Activated T-cell treated with anti-CD3 and anti-CD28 coated beads, Interleukin-2, amount 50 U/mL, for 24 hours (primary cell): ENCODE measurements at regions not wholly inside any gene's neighbourhood (a gene's known extent, or its start where the extent isn't known, plus 50 kb on each side); places are given as distances from the start of the nearest gene placed in this dataset.

Experiments
- DNase-seq: peaks from one replicate; pipeline ENCODE4 v3.0.0-alpha.2; 2020
- H3K27ac Mint-ChIP-seq: 2 replicates; pipeline ENCODE4 v1.8.0; 2020; ENCODE audit warnings: mild to moderate bottlenecking, mixed read lengths
- H3K27me3 Mint-ChIP-seq: 2 replicates; pipeline ENCODE4 v1.8.0; 2020; ENCODE audit warnings: mixed read lengths
- H3K36me3 Mint-ChIP-seq: 2 replicates; pipeline ENCODE4 v1.8.0; 2020; ENCODE audit warnings: low read depth, mixed read lengths
- H3K4me1 Mint-ChIP-seq: 2 replicates; pipeline ENCODE4 v1.8.0; 2020; ENCODE audit warnings: low read depth, mixed read lengths
- H3K4me3 Mint-ChIP-seq: 2 replicates; pipeline ENCODE4 v1.8.0; 2020; ENCODE audit warnings: mild to moderate bottlenecking, moderate library complexity, mixed read lengths
- H3K9me3 Mint-ChIP-seq: 2 replicates; pipeline ENCODE4 v1.8.0; 2020; ENCODE audit warnings: mixed read lengths

DNA sequence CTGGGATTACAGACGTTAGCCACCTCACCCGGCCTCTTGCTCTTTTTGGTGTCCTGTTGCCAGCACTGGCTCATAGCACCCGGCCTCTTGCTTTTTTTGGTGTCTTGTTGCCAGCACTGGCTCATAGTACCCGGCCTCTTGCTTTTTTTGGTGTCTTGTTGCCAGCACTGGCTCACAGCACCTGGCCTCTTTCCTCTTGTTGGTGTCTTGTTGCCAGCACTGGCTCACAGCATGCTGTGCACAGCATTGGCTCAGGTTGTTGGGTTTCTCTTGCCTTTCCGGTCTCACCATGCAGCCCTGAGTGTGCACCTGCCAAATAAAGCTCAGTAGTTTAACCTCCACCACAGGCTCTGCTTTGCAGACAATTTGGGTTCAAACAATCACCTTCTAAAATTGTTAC lies 208.2 kb downstream of the THBS2 start:
- Mint-ChIP-seq H3K36me3 (no peaks in the 10 kb centered on the region), H3K27ac (no peak overlapping the region), H3K9me3 (no peaks in the 10 kb centered on the region), H3K4me3 (no peak overlapping the region), H3K4me1 (no peaks in the 10 kb centered on the region), H3K27me3 (no peaks in the 10 kb centered on the region)
- DNase-seq, result no peak

DNA sequence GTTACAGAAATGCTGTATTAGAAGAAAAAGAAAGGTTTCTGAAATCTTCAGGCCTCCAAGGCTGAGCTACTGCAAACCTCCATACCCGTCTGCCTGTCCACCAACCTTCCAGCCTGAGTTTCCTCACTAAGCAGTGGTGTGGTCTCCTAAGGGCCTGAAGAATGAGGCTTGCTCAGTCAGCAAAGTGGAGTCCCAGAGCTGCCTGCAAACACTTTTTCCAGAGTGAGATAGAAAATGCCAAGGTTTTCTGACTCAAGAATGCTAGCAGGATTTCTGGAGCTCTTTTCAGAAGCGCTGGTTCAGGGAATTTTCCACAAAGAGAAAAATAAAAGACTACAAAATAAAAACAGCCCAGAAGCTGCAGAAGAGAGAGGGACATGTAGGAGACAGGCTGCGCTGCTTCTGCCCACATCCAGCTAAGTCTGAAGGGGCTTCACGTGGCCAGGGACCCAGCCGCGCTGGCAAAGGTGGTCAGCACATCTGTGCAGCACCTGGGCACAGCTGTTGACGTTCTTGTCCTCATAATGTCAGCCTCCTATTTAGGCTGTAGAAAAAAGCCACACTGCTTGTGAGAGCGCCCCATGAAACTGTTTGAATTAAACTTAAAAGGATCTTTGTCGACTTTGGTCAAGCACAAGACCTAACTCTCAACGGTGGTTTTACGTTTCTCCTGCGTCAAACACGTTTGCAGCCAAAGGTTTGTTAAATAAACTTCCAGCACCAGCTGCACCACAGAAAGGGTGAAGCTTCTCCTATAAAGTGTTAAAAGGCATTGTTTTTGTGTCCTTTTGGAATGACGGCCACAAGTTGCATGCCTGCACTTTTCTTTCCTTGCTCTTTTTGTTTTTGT lies 209.0 kb downstream of the THBS2 start:
- Mint-ChIP-seq H3K27me3 (no peaks in the 10 kb centered on the region), H3K4me1 (no peaks in the 10 kb centered on the region), H3K4me3 (no peak overlapping the region), H3K27ac (no peak overlapping the region), H3K9me3 (no peaks in the 10 kb centered on the region), H3K36me3 (no peaks in the 10 kb centered on the region)
- no peak for DNase-seq

DNA sequence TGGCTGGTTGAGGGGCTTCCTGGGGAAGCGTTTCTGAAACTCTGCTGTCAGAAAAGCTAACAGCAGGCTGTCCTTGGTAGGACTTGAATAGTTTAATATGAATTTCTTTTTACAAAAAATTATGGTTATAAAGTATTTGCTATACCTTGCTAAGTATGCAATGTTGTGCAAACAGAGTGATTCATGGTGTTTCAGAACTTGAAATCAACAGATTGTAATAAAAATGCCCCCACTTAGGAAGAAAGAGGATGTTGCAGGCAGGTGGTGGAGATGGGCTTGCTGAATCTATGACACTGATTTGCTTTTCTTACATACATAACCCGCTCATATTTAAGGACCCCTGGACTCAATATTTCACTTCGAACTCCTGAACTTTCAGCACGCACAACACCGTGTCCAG lies 211.6 kb downstream of the THBS2 start:
- no peaks in the 10 kb centered on the region for H3K4me1 Mint-ChIP-seq
- no peak overlapping the region for H3K4me3 Mint-ChIP-seq
- peaks cover 5% of the 10 kb centered on the region for H3K9me3 Mint-ChIP-seq

DNA sequence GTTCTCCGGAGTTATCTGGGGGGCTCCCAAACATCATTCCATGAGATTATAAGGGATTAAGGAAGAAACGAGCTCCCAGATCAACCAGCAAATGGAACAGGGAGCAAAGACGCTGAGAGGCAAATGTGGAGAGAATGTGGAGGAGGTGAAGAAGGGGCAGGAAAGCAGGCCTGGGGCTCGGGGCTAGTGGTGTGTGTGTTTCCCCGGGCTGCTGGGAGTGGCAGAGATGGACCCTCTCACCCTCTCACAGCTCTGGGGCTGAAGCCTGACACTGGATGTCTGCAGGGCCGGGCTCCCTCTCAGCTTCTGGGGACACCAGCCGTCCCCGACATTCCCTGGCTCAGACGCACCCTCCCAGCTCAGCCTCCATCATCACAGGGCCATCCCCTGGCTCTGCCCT lies 212.6 kb downstream of the THBS2 start:
- DNase-seq, result no peak
- no peaks in the 10 kb centered on the region for H3K4me1 Mint-ChIP-seq
- H3K27ac Mint-ChIP-seq, result no peak overlapping the region
- H3K9me3 Mint-ChIP-seq, result peaks cover 5% of the 10 kb centered on the region
- no peaks in the 10 kb centered on the region for H3K36me3 Mint-ChIP-seq
- no peak overlapping the region for H3K4me3 Mint-ChIP-seq
- no peaks in the 10 kb centered on the region for H3K27me3 Mint-ChIP-seq

More for the DNA sequence above, 211.6 kb downstream of the THBS2 start:
- Mint-ChIP-seq H3K27me3 (no peaks in the 10 kb centered on the region), H3K27ac (no peak overlapping the region), H3K36me3 (no peaks in the 10 kb centered on the region)
- DNase-seq, result no peak

DNA sequence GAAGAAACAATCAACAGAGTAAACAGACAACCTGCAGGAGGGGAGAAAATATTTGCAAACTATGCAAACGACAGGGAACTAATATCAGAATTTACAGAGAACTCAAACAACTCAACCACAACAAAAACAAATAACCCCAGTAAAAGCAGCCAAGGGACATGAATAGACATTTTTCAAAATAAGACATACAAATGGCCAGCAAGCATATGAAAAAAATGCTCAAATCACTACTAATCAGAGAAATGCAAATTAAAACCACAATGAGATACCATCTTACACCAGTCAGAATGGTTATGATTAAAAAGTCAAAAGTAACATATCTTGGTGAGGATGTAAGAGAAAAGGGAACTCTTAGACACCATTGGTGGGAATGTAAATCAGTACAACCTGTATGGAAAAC lies 215.0 kb downstream of the THBS2 start:
- Mint-ChIP-seq H3K27me3 (peaks cover 5% of the 10 kb centered on the region), H3K27ac (no peak overlapping the region), H3K4me1 (no peaks in the 10 kb centered on the region), H3K9me3 (peaks cover 5% of the 10 kb centered on the region), H3K36me3 (no peaks in the 10 kb centered on the region), H3K4me3 (no peak overlapping the region)
- no peak for DNase-seq

DNA sequence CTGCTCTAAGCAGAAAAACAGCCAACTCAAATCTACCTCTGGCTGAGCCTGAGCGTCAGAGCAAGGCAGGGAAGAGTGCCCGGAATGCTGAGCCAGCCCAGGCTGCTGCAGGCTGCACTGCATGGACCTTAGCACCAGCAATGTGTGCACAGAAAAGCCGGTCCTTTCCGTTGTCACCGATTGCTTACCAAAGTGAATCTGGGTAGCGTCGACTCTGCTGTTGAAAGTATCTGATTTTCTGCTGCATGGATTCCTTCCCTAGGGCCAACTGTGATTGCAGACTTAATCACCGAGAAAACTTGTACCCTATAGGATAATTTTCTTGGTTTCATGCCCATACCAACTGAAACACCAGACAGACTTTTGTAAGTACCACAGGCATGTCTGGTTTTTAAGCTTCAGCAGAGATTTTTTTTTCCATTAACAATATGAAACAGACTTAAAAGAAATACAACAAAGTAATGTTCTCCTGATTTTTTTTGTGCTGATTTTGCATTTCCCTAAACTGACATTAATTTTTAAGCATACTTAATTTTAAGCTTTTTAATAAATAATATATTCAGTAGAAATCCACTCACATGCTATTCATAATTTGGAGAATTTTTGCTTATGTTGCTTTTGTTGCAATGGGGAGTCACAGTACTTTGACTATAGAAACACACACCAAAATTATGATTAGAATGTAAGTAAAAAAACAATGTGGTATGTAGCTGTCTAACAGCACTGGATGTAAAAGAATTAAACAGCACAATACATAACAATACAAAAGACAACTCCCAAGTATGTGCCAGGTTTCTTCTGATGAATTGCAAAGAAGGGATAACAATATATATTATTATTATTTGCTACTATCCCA lies 218.0 kb downstream of the THBS2 start:
- no peak overlapping the region for H3K4me3 Mint-ChIP-seq
- DNase-seq, result no peak
- no peaks in the 10 kb centered on the region for H3K4me1 Mint-ChIP-seq

DNA sequence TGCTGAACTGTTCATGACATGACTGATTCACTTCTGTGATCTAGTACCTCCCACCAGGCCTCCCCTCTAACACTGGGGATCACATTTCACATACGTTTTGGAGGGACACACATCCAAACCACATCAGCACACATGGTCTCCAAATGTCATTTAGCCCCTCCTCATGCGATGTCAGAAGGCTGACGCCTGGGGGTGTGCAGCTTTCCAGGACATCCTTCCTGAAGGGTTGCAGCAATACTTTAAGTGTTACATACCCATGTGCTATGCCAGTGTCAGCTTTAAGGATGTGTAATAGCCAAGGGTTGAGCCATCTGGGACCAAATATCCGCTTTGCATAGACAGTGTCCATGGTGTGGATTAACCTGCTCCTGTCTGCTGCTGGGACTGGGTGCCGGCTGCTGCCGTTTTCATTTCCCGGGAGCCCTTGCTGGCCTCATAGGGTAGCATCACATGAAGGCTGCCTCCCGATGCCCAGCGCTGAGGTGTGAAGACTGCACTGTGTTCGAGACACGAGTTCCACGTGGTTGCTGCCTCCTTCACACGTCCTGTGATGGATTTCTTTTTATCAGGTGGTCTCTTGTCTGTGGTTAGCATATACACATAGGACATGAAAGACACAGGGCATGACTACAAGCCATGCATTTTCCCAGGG lies 219.0 kb downstream of the THBS2 start:
- peaks cover 5% of the 10 kb centered on the region for H3K9me3 Mint-ChIP-seq
- peaks cover 18% of the 10 kb centered on the region for H3K27me3 Mint-ChIP-seq
- H3K27ac Mint-ChIP-seq, result no peak overlapping the region
- no peak for DNase-seq
- no peak overlapping the region for H3K4me3 Mint-ChIP-seq
- no peaks in the 10 kb centered on the region for H3K36me3 Mint-ChIP-seq
- no peaks in the 10 kb centered on the region for H3K4me1 Mint-ChIP-seq

More for the DNA sequence above, 218.0 kb downstream of the THBS2 start:
- Mint-ChIP-seq H3K36me3 (no peaks in the 10 kb centered on the region), H3K27ac (no peak overlapping the region), H3K27me3 (peaks cover 17% of the 10 kb centered on the region), H3K9me3 (peaks cover 5% of the 10 kb centered on the region)

DNA sequence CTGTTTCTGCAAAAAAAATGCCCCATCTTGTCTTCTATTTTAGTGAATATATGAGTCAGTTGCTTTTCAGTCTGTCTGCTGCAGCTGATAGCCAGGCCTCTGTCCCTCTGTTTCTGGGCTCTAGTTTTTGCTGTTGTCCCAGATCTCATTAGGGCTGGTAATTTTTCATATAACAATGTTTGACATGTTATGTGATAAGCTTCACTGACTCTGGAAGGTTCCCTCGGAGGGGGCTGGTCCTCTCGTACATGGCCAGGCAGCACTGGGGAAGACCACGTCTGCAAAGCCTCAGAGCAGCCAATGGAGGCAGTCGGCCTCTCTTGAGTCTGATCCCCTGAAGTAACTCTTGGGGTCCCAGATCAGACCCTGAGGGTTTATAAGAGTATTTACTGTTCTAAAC lies 223.8 kb downstream of the THBS2 start:
- no peaks in the 10 kb centered on the region for H3K4me1 Mint-ChIP-seq
- no peaks in the 10 kb centered on the region for H3K36me3 Mint-ChIP-seq
- H3K4me3 Mint-ChIP-seq, result no peak overlapping the region
- H3K9me3 Mint-ChIP-seq, result no peaks in the 10 kb centered on the region
- H3K27me3 Mint-ChIP-seq, result peaks cover 17% of the 10 kb centered on the region
- DNase-seq, result no peak
- no peak overlapping the region for H3K27ac Mint-ChIP-seq

DNA sequence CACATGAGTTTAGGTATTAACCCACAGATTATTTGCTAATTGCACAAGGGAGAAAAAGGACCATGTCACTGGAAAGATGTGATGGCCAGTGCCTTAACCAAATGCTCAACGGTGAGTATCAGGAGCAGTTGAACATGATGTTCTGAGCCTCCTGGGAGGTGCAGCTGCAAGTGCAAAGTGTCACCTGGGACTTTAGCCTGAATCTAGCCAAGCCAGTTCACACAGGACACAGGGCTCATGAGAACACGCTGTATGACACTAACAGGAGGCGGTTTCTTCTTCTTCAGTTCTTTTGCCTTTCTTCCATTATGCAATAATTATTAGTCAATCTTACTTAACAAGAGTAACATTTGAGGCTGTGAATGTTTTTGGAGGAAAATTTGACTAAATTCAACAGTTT lies 225.3 kb downstream of the THBS2 start:
- no peak overlapping the region for H3K4me3 Mint-ChIP-seq
- no peaks in the 10 kb centered on the region for H3K36me3 Mint-ChIP-seq
- H3K27me3 Mint-ChIP-seq, result peaks cover 11% of the 10 kb centered on the region
- no peaks in the 10 kb centered on the region for H3K4me1 Mint-ChIP-seq
- H3K27ac Mint-ChIP-seq, result no peak overlapping the region
- H3K9me3 Mint-ChIP-seq, result no peaks in the 10 kb centered on the region
- DNase-seq, result no peak

DNA sequence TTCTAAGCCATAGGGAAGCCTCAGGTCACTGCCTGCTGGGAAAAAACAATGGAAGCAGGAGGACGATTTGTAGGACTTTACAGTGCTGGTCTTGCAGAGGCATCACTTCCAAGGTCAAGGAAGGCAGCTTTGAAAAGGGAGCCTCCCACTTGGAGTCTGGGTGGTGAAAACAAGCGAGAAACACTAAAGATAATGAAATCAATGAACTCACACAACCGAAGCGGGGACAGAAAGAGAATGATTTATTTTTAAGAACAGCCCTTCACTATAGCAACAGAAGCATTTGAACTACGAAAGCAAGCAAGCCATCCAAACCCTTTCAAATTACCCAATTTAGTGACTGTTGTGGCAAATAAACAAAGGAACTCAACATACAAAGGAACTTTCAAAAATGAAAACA lies 227.5 kb downstream of the THBS2 start:
- H3K9me3 Mint-ChIP-seq, result no peaks in the 10 kb centered on the region
- no peak overlapping the region for H3K27ac Mint-ChIP-seq
- no peak for DNase-seq
- no peaks in the 10 kb centered on the region for H3K36me3 Mint-ChIP-seq
- H3K27me3 Mint-ChIP-seq, result peaks cover 7% of the 10 kb centered on the region
- no peak overlapping the region for H3K4me3 Mint-ChIP-seq
- no peaks in the 10 kb centered on the region for H3K4me1 Mint-ChIP-seq

DNA sequence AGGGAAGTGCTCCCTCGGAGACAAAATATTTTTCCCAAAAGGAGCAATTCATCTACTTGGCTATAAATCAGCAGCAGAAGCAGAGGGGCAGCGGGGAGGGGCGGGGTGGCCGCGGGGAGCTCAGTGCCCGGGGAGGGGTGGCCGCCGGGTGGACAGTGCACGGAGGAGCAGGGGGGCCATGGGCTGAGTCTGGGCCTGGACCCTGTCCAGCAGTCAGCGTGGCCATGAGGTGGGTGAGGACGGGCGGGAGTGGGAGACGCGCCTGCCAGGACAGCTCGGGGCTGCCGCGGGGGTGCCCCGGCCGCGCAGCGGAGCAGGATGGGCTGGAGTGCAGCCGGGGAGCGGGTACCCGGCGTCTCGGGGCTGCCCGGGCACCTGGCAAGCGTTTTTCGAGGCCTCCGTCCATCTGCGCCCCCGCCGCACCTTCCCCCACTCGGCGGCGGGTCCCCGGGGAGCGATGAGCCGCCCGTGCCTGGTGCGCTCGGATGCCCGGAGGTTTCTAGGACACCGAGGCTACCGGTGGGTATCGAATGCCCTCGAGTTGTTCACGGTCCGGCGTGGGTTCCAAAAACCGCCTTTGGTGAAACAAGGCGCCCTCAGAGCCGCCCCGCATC lies 229.5 kb downstream of the THBS2 start:
- H3K4me3 Mint-ChIP-seq, result no peak overlapping the region
- no peaks in the 10 kb centered on the region for H3K9me3 Mint-ChIP-seq
- no peak overlapping the region for H3K27ac Mint-ChIP-seq
- peaks cover 8% of the 10 kb centered on the region for H3K27me3 Mint-ChIP-seq
- H3K4me1 Mint-ChIP-seq, result no peaks in the 10 kb centered on the region
- no peaks in the 10 kb centered on the region for H3K36me3 Mint-ChIP-seq
- no peak for DNase-seq

DNA sequence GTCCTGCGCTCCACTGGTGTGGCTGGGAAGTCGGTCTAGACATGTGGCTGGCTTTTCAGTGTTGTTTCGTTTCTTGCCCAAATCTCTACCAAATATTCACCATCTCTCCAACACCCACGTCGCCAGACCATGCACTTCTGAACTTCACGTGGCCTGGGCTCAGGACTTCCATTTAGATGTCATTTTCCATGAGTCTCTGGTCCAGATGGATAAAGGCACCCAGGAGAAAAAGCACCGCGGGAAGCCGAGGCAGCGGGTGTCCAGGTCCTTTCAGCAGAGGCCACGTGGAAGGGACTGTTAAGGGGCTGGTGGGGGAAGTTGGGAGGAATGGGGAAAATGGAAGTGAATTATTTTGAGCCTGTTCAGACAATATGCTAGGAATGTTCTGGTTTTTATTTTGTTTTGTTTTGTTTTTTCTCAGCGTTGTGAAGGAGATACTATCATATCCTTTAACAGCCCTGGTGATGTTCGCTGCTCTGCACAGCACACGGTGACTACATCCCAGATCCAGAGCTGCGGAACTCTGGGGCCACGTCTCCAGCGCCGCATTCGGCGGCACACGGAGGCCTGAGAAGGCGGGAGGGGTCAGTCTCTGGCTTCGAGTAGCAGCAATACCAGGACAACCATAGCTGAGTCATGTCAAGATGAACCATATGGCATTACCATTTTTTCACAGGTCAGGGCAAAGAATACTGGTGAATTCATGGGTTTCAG lies 230.3 kb downstream of the THBS2 start:
- no peaks in the 10 kb centered on the region for H3K36me3 Mint-ChIP-seq
- no peak overlapping the region for H3K4me3 Mint-ChIP-seq
- H3K4me1 Mint-ChIP-seq, result no peaks in the 10 kb centered on the region
- no peak overlapping the region for H3K27ac Mint-ChIP-seq
- H3K9me3 Mint-ChIP-seq, result no peaks in the 10 kb centered on the region
- H3K27me3 Mint-ChIP-seq, result peaks cover 10% of the 10 kb centered on the region
- DNase-seq, result no peak

DNA sequence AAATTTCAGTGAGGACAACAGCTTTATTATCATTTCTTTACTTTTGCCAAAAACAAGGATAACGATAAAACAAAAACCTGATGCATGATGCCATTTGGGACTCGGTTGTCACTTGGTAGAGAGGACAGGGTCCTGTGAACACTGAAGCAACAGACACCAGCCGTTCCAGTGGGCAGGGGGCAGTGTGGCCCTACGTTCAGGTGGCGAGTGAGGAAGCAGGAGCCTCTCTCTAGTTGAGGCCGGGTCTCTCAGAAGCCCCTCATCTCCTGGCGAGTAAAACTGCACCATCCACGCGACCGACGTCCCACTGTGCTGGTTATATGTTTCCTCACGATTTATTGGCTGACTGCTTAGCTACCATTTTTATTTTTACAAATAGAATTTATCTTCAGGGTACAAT lies 231.6 kb downstream of the THBS2 start:
- no peaks in the 10 kb centered on the region for H3K36me3 Mint-ChIP-seq
- H3K27ac Mint-ChIP-seq, result no peak overlapping the region
- H3K4me1 Mint-ChIP-seq, result no peaks in the 10 kb centered on the region
- H3K27me3 Mint-ChIP-seq, result peaks cover 20% of the 10 kb centered on the region
- H3K9me3 Mint-ChIP-seq, result peaks cover 8% of the 10 kb centered on the region
- H3K4me3 Mint-ChIP-seq, result no peak overlapping the region
- no peak for DNase-seq

DNA sequence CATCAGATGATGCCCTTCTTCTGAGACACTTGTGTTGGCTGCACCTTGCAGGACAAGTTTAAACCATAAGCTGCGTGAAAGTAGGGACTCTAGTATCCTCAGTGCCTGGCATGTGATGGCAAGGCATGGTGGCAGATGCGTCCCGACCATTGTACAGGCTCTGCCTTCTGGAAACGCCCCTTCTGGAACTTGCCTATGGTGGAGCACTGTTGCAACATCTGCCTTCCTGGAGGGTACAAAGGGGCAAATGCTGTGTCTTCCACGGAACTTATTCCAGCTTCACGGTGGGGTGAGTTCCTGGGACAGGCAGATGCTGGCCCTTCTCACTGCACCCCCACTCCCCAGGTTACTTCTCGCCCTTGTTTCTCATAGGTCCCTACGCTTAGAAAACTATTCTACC lies 232.8 kb downstream of the THBS2 start:
- no peak for DNase-seq
- no peaks in the 10 kb centered on the region for H3K36me3 Mint-ChIP-seq
- H3K9me3 Mint-ChIP-seq, result peaks cover 18% of the 10 kb centered on the region
- no peak overlapping the region for H3K27ac Mint-ChIP-seq
- H3K27me3 Mint-ChIP-seq, result peaks cover 30% of the 10 kb centered on the region
- no peaks in the 10 kb centered on the region for H3K4me1 Mint-ChIP-seq
- no peak overlapping the region for H3K4me3 Mint-ChIP-seq
